ENCODE measurements at regions not wholly inside any gene's neighbourhood (a gene's known extent, or its start where the extent isn't known, plus 50 kb on each side); places are given as distances from the start of the nearest gene placed in this dataset.

DNA sequence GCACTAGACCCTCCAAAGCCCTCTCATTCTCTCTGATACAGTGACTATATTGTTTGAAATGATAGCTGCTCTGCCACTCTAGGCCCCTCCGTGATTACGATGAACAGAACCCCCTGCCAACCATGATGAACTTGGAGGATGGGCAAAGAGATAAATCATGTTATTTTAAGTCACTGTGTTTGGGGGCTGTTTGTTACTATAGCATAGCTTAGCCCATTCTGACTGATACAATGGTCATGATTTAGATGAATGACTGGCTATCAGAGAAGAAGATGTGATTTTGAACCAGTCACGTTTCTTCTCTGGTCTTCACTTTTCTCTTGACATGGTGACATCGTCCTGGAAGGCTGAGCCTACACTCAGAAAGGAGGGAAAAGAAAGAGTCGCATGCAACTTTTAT, 95.4 kb upstream of the HABP2 start:
- Histone ChIP-seq H2BK5ac (ENCODE audit: low read length) (no peak overlapping the region), H2AK5ac (ENCODE audit: low read depth, low read length) (no peak overlapping the region), H3K4me1 (ENCODE audit: control insufficient read depth in 2 of 2, insufficient read depth in 1 of 2, low read depth in 1 of 2, low read length in 2 of 2) (peaks cover 0 to 3% of the 10 kb centered on the region in 2 donors), H3K14ac (ENCODE audit: low read length) (no peak overlapping the region), H3K18ac (ENCODE audit: low read length) (no peak overlapping the region), H2BK15ac (ENCODE audit: low read length) (no peak overlapping the region), H4K8ac (ENCODE audit: low read depth, low read length) (no peak overlapping the region), H3K4me3 (ENCODE audit: low read length in 2 of 2) (no peak overlapping the region), H3K9me3 (replicated peaks in 1 of 2; ENCODE audit: control insufficient read depth in 2 of 2, insufficient read depth in 1 of 2, low read depth in 1 of 2, low read length in 2 of 2) (no peaks in the 10 kb centered on the region), H2BK12ac (ENCODE audit: low read length) (no peak overlapping the region), H2BK120ac (ENCODE audit: low read depth, low read length) (no peak overlapping the region), H2AFZ (ENCODE audit: low read length) (no peak overlapping the region), H3K36me3 (replicated peaks in 1 of 2; ENCODE audit: control insufficient read depth in 2 of 2, insufficient read depth in 2 of 2, low read length in 2 of 2) (no peaks in the 10 kb centered on the region), H3K27ac (replicated peaks; ENCODE audit: low read length) (no peak overlapping the region), H3K23ac (ENCODE audit: low read depth, low read length, poor library complexity) (no peak overlapping the region), H3K4me2 (ENCODE audit: insufficient read depth, low read length, poor library complexity, severe bottlenecking) (no peak overlapping the region), H4K91ac (ENCODE audit: low read depth, low read length, poor library complexity) (no peak overlapping the region), H3K27me3 (ENCODE audit: control insufficient read depth in 3 of 3, insufficient read depth in 3 of 3, low read depth in 1 of 3, low read length in 3 of 3) (peaks cover 0 to 25% (median 0%) of the 10 kb centered on the region in 3 experiments), H3K79me1 (ENCODE audit: low read depth, low read length) (no peaks in the 10 kb centered on the region), H3K9ac (ENCODE audit: low read depth, low read length, poor library complexity) (no peak overlapping the region), H3K4ac (ENCODE audit: low read length) (no peak overlapping the region)
- WGBS, 2 donors (ENCODE audit: extremely low coverage in 2 of 2, insufficient read length in 2 of 2, insufficient replicate concordance in 1 of 2) = no CpG with 5 or more reads among the region's 5 CpGs
- DNase-seq (ENCODE audit: low spot score) = no peak

DNA sequence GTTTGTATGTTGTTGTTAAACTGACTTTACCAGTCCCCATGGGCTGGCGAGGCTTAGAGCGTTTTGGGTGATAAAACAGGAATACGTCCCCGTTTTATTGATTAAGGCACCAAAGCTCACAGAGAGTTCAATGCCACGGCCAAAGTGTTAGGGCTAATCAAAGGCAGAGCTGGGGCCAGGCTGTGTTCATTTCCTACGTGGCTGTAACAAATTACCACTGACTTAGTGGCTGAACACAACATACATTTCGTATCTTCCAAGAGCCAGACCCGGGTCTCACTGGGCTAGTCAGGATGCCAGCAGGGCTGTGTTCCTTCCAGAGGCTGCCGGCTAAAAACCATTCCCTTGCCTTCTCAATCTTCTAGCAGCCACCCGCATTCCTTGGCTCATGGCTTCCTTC, 94.4 kb upstream of the HABP2 start:
- no peak overlapping the region for H3K27ac ChIP-seq (replicated peaks; ENCODE audit: low read length)
- no peak overlapping the region for H3K23ac ChIP-seq (ENCODE audit: low read depth, low read length, poor library complexity)
- H3K9ac ChIP-seq (ENCODE audit: low read depth, low read length, poor library complexity) = no peak overlapping the region
- no peak overlapping the region for H2BK12ac ChIP-seq (ENCODE audit: low read length)
- no peak overlapping the region for H3K18ac ChIP-seq (ENCODE audit: low read length)
- no peak overlapping the region for H2AK5ac ChIP-seq (ENCODE audit: low read depth, low read length)
- H3K79me1 ChIP-seq (ENCODE audit: low read depth, low read length) = no peaks in the 10 kb centered on the region
- H3K4me2 ChIP-seq (ENCODE audit: insufficient read depth, low read length, poor library complexity, severe bottlenecking) = no peak overlapping the region
- no peak overlapping the region for H2AFZ ChIP-seq (ENCODE audit: low read length)
- peaks cover 0 to 3% of the 10 kb centered on the region in 2 donors for H3K4me1 ChIP-seq (ENCODE audit: control insufficient read depth in 2 of 2, insufficient read depth in 1 of 2, low read depth in 1 of 2, low read length in 2 of 2)
- H4K8ac ChIP-seq (ENCODE audit: low read depth, low read length) = no peak overlapping the region
- no peaks in the 10 kb centered on the region for H3K9me3 ChIP-seq (replicated peaks in 1 of 2; ENCODE audit: control insufficient read depth in 2 of 2, insufficient read depth in 1 of 2, low read depth in 1 of 2, low read length in 2 of 2)
- no peak overlapping the region for H3K14ac ChIP-seq (ENCODE audit: low read length)
- H4K91ac ChIP-seq (ENCODE audit: low read depth, low read length, poor library complexity) = no peak overlapping the region
- peaks cover 0 to 23% (median 0%) of the 10 kb centered on the region in 3 experiments for H3K27me3 ChIP-seq (ENCODE audit: control insufficient read depth in 3 of 3, insufficient read depth in 3 of 3, low read depth in 1 of 3, low read length in 3 of 3)
- no peak overlapping the region for H3K4ac ChIP-seq (ENCODE audit: low read length)
- no peak overlapping the region for H2BK15ac ChIP-seq (ENCODE audit: low read length)
- no peak overlapping the region for H3K4me3 ChIP-seq (ENCODE audit: low read length in 2 of 2)
- no peak for DNase-seq (ENCODE audit: low spot score)
- WGBS, 2 donors (ENCODE audit: extremely low coverage in 2 of 2, insufficient read length in 2 of 2, insufficient replicate concordance in 1 of 2) = no CpG with 5 or more reads among the region's 10 CpGs
- H3K36me3 ChIP-seq (replicated peaks in 1 of 2; ENCODE audit: control insufficient read depth in 2 of 2, insufficient read depth in 2 of 2, low read length in 2 of 2) = no peaks in the 10 kb centered on the region
- H2BK5ac ChIP-seq (ENCODE audit: low read length) = no peak overlapping the region
- H2BK120ac ChIP-seq (ENCODE audit: low read depth, low read length) = no peak overlapping the region

DNA sequence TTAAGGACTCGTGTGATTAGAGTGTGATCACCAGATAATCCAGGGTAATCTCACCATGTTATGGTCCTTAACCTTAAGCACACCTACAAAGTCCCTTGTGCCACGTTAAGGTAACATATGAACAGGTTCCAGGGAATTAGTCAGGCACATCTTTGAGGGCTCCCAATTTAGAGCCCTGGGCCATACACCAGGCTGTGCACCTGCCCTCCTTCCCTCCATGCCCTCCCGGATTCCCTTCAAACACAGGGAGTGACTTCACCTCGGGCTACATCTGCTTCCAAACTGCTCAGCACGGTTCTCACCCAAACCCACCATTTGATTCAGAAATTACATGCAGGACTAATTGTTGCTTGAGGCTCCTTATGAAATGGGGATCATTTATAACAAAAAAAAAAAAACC, 93.9 kb upstream of the HABP2 start:
- H3K36me3 ChIP-seq (replicated peaks in 1 of 2; ENCODE audit: control insufficient read depth in 2 of 2, insufficient read depth in 2 of 2, low read length in 2 of 2) = no peaks in the 10 kb centered on the region
- no peak overlapping the region for H3K18ac ChIP-seq (ENCODE audit: low read length)
- no peak overlapping the region for H4K91ac ChIP-seq (ENCODE audit: low read depth, low read length, poor library complexity)
- H3K27ac ChIP-seq (replicated peaks; ENCODE audit: low read length) = no peak overlapping the region
- H3K23ac ChIP-seq (ENCODE audit: low read depth, low read length, poor library complexity) = no peak overlapping the region
- no peak overlapping the region for H3K4ac ChIP-seq (ENCODE audit: low read length)
- H2AK5ac ChIP-seq (ENCODE audit: low read depth, low read length) = no peak overlapping the region
- H2BK120ac ChIP-seq (ENCODE audit: low read depth, low read length) = no peak overlapping the region
- H2BK15ac ChIP-seq (ENCODE audit: low read length) = no peak overlapping the region
- H3K9me3 ChIP-seq (replicated peaks in 1 of 2; ENCODE audit: control insufficient read depth in 2 of 2, insufficient read depth in 1 of 2, low read depth in 1 of 2, low read length in 2 of 2) = no peaks in the 10 kb centered on the region
- H3K4me2 ChIP-seq (ENCODE audit: insufficient read depth, low read length, poor library complexity, severe bottlenecking) = no peak overlapping the region
- H3K27me3 ChIP-seq (ENCODE audit: control insufficient read depth in 3 of 3, insufficient read depth in 3 of 3, low read depth in 1 of 3, low read length in 3 of 3) = peaks cover 0 to 20% (median 0%) of the 10 kb centered on the region in 3 experiments
- no peak overlapping the region for H3K9ac ChIP-seq (ENCODE audit: low read depth, low read length, poor library complexity)
- no peak for DNase-seq (ENCODE audit: low spot score)
- H2BK12ac ChIP-seq (ENCODE audit: low read length) = no peak overlapping the region
- H2AFZ ChIP-seq (ENCODE audit: low read length) = no peak overlapping the region
- no peak overlapping the region for H2BK5ac ChIP-seq (ENCODE audit: low read length)
- H4K8ac ChIP-seq (ENCODE audit: low read depth, low read length) = no peak overlapping the region
- H3K14ac ChIP-seq (ENCODE audit: low read length) = no peak overlapping the region
- no CpG with 5 or more reads among the region's 5 CpGs for WGBS, 2 donors (ENCODE audit: extremely low coverage in 2 of 2, insufficient read length in 2 of 2, insufficient replicate concordance in 1 of 2)
- H3K79me1 ChIP-seq (ENCODE audit: low read depth, low read length) = no peaks in the 10 kb centered on the region
- no peak overlapping the region for H3K4me3 ChIP-seq (ENCODE audit: low read length in 2 of 2)
- peaks cover 0 to 3% of the 10 kb centered on the region in 2 donors for H3K4me1 ChIP-seq (ENCODE audit: control insufficient read depth in 2 of 2, insufficient read depth in 1 of 2, low read depth in 1 of 2, low read length in 2 of 2)

DNA sequence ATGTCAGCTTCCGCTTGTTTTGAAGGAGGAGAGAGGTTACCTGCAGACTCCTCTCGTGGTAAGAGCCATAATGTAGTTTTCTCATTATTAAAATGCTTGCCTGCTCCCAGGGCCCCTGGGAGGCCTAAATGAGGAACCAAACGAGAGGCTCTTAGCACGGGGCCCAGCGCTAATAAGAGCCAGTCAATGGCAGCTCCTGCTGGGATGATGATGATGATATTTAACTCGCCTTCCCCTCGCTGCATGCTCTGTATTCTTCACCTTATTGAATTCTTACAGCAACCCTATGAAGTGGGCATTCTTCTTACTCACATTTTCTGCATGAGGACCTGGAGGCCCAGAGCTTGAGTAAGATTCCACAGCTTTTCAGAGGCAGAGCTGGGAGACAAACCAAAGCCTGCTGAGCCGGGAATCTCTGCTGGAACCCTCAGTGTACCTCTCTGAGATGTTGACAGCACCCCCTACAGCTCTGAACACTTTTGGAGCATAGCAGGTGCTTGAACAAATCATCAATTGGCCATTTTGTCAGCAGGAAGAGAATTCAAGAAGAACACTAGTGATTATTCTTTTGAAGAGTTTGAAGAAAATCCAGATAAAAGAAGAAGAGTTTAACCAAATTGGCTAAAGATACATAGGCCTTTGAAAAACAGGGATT, 93.1 kb upstream of the HABP2 start:
- Histone ChIP-seq H3K9ac (ENCODE audit: low read depth, low read length, poor library complexity) (no peak overlapping the region), H2AFZ (ENCODE audit: low read length) (no peak overlapping the region), H3K14ac (ENCODE audit: low read length) (no peak overlapping the region), H3K79me1 (ENCODE audit: low read depth, low read length) (no peaks in the 10 kb centered on the region), H2AK5ac (ENCODE audit: low read depth, low read length) (no peak overlapping the region), H3K9me3 (replicated peaks in 1 of 2; ENCODE audit: control insufficient read depth in 2 of 2, insufficient read depth in 1 of 2, low read depth in 1 of 2, low read length in 2 of 2) (no peaks in the 10 kb centered on the region), H2BK5ac (ENCODE audit: low read length) (no peak overlapping the region), H3K4me3 (ENCODE audit: low read length in 2 of 2) (no peak overlapping the region), H4K91ac (ENCODE audit: low read depth, low read length, poor library complexity) (no peak overlapping the region), H3K23ac (ENCODE audit: low read depth, low read length, poor library complexity) (no peak overlapping the region), H3K27ac (replicated peaks; ENCODE audit: low read length) (no peak overlapping the region), H2BK12ac (ENCODE audit: low read length) (no peak overlapping the region), H2BK15ac (ENCODE audit: low read length) (no peak overlapping the region), H3K4me2 (ENCODE audit: insufficient read depth, low read length, poor library complexity, severe bottlenecking) (no peak overlapping the region), H3K36me3 (replicated peaks in 1 of 2; ENCODE audit: control insufficient read depth in 2 of 2, insufficient read depth in 2 of 2, low read length in 2 of 2) (no peaks in the 10 kb centered on the region), H3K4me1 (ENCODE audit: control insufficient read depth in 2 of 2, insufficient read depth in 1 of 2, low read depth in 1 of 2, low read length in 2 of 2) (peaks cover 0 to 2% of the 10 kb centered on the region in 2 donors), H3K4ac (ENCODE audit: low read length) (no peak overlapping the region), H3K27me3 (ENCODE audit: control insufficient read depth in 3 of 3, insufficient read depth in 3 of 3, low read depth in 1 of 3, low read length in 3 of 3) (peaks cover 0 to 20% (median 0%) of the 10 kb centered on the region in 3 experiments), H2BK120ac (ENCODE audit: low read depth, low read length) (no peak overlapping the region), H4K8ac (ENCODE audit: low read depth, low read length) (no peak overlapping the region), H3K18ac (ENCODE audit: low read length) (no peak overlapping the region)
- DNase-seq (ENCODE audit: low spot score) = no peak
- WGBS, 2 donors (ENCODE audit: extremely low coverage in 2 of 2, insufficient read length in 2 of 2, insufficient replicate concordance in 1 of 2) = no CpG with 5 or more reads among the region's 8 CpGs

Data from neuronal stem cell (in vitro differentiated cells).